HG03439 (cell line): ENCODE measurements at regions not wholly inside any gene's neighbourhood (a gene's known extent, or its start where the extent isn't known, plus 50 kb on each side); places are given as distances from the start of the nearest gene placed in this dataset.
A peak's percentile ranks its signal among the peaks of the same experiment; 100 is the strongest.
"Not testable (repeated sequence)": the region's sequence is repeated elsewhere in the genome, so short reads cannot be mapped to it uniquely, and the experiment has no call there.

Source experiments
- ATAC-seq: cut with Tn5 transposase; IDR thresholded peaks from one replicate; pipeline ENCODE4 v1.9.1; 2021; ENCODE audit warnings: mild to moderate bottlenecking, moderate library complexity; ENCODE audit not compliant: unreplicated experiment

DNA sequence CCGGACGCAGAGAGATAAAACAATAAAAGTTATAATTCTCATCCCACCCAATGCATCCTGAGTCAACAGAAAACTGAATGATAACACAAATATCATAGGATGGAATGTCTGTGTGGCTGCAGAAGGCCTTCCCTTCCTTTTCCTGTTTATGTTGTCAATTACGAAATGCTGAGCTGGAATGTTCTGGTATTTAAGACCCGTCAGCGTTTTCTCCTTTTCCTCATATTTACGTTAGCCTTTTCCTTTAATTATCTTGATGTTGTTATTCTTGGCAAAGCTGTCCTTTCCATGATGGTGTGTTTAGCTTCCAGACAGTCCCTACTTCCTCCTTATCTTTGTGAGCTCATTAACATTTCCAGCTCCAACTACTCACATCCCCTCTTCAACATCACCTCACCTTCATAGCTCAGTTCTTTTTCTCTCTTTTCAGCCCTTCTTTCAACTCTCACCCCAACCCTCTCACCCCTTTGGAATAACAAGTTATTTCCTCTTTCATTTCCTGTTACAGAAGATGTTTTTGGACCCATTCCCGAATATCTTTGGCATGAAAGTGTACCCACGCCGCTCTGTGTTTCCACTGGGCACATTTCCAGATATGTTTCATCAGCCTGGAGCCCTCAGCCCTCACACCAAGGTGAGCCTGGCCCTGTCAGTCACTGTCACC is 221.6 kb downstream of the NR2F1-AS1 start:
- ATAC-seq, result no peak

DNA sequence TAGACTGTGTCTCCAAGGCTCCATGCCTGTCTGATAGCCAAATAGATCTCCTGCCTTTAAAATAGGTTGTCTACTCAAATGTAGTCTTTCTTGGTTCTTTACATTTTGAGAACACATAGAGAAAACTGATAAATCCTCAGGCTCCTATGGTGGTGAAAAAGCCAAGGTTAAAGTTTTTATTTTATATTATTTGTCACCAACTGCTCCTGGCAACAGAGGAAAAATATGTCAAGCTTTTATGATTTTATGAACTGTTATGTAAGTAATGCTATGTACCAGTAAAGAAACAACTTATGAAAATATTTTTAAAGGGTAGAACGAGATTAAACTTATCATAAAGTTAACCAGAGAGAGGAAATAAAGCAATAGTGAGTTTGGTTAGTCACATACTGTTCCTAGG is 222.8 kb downstream of the NR2F1-AS1 start:
- ATAC-seq, result no peak

DNA sequence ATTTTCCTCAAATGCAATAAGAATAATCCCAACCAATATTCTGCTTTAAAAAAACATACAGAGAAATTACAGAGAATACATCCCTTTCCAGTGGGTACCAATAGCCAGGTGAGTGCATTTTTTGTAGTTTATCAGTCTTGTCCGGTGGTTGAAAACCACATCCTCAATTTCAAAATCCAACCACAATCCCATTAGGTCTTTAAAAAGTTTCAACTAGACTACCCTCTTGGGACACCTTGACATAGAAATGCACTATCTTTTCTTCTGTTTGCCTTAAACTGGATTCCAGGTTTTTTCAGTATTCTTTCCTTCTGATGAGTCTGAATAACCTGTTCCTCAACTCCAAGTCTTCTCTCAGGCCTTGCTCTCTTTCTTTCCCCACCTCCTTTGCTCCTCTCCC is 223.3 kb downstream of the NR2F1-AS1 start:
- no peak for ATAC-seq

- no peak for ATAC-seq
Measured at GRCh38 chr5:93355691-93356090, 225.3 kb downstream of the NR2F1-AS1 start.

DNA sequence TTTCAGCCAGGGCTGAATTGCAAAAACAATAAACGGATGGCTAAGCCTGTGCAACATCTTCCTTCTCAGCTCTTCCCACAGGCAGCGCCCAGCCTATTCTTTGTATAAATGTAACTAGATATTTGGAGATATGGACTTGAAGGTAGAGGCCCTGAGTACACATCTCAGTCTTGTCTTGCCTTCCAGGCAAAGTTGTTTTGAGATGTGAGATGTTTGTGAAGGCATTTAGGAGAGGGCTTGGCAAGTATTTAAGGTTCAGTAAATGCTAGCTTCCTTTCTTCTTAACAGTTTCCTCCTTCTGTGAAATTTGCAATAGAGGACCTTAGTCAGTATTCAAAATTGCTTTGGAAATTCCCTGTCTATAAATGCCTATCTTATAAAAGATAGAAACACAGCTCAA is 228.8 kb downstream of the NR2F1-AS1 start:
- no peak for ATAC-seq

GRCh38 chr5:93349613-93350012 is 231.4 kb downstream of the NR2F1-AS1 start:
- ATAC-seq, result no peak

- ATAC-seq, result no peak
Measured at GRCh38 chr5:93348231-93348630, 232.8 kb downstream of the NR2F1-AS1 start.

DNA sequence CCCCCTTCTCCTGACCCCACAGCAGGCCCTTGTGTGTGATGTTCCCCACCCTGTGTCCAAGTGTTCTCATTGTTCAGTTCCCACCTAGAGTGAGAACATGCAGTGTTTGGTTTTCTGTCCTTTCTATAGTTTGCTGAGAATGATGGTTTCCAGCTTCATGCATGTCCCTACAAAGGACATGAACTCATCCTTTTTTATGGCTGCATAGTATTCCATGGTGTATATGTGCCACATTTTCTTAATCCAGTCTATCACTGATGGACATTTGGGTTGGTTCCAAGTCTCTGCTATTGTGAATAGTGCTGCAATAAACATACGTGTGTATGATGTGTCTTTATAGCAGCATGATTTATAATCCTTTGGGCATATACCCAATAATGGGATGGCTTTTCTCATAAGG is 234.2 kb downstream of the NR2F1-AS1 start:
- ATAC-seq, result not testable (repeated sequence)

DNA sequence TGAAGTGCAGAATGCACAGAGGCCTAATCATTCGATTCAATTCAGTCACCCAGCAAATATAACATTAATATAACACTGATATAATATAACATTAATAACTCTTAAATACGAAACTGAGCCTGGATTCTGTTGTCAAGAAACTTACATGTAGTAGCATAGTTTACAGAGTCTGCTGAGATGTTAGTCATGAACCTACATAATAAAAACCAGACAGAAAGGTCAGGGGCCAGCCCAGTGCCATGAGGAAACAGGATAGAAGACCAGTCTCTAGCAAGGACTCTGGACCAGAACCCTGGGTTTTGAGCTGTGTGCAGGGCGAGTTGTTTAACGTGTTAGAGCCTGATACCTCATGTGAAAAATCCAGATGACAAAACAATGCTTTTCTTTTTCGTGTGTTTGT is 234.7 kb downstream of the NR2F1-AS1 start:
- no peak for ATAC-seq

- ATAC-seq, result peak; percentile 78
Measured at GRCh38 chr5:93343570-93343969, 237.4 kb downstream of the NR2F1-AS1 start.

GRCh38 chr5:93342563-93343061 is 238.4 kb downstream of the NR2F1-AS1 start:
- ATAC-seq, result peak; percentile 70

DNA sequence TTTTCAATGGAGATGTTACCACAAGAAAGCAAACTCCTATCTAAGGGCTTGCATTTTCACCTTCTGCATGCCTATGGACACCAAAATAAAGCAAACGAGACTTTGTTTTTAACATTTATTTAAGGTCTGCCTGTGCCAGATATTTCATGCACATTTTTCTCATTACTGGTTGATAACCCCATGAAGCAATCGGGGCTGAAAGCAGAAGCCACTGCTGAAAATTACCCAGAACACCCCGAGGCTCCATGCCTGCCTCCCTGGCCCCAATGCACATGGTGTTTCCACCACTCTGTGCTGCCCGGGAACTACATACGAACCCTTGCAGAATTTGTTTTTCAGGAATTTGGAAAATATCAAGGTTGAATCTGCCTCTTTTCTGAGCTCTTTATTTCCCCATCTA is 240.1 kb downstream of the NR2F1-AS1 start:
- no peak for ATAC-seq

DNA sequence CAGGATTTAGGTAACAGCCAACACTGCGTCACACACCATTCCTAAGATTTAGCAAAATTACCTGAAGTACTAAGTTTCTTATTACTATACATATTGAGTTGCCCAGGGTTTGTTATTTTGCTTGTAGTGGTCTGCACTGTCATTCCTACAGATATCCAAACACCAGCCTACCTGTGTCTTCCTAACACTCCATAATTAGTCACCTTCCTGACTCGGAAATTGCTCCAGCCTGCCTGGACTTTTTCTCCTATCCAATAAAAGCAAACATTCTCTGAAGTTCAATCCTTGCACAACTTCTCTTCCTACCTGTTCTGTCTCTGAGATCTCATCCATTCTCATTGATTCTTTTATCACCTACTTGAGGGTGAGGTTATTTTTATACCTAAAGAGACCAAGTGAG is 243.9 kb downstream of the NR2F1-AS1 start:
- ATAC-seq, result no peak

DNA sequence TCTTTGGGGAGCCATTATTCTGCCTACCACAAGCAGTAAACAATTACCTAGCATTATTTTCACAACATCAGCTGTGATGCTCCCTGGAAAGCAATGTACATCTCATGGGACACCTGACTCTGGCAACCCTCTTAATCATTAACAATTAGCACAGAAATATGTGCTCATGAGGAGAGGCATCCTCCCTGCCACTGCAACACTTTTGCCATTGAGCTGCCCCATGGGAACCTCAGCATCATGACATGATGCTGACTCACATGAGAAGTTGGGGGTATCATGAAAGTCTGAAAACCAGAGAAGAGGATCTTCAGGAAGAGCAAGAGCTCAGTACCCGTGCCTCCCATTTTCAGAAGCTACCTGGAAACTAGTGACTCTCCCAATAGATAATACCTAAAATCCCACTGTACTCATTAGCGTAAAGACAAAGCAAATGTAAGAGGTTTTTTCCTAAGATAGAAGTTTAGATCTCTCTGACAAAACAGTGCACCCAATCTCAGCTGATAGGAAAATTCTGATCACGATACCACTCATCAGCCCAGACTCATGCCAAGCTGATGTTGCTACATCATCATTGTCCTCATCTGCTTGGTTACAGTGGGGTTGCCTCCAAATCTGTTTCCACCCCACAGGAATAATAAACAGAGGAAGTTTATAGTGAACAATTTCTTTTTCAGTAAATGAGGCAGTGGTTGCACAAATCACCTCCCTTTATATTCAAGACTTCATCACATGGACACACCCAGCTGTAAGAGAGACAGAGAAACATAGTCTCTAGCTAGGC is 244.5 kb downstream of the NR2F1-AS1 start:
- no peak for ATAC-seq

DNA sequence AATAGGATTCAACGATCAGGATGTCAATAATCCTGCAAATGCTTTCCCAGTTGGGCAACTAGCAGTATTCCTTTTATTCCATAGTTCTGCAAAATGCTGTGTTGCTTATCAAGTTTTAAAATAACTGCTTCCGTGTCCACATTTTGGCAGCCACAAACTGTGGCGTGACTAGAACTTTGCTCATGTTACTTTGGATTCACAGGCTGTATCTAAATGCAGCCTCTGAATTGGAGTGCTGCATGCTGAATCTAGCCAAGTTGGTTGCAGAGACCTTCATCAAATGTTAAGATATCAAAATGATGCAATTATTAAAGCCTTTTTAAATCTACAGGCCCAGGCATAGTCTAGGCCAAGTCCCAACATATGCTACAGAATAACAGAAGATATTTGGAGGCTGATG is 249.2 kb downstream of the NR2F1-AS1 start:
- ATAC-seq, result no peak

DNA sequence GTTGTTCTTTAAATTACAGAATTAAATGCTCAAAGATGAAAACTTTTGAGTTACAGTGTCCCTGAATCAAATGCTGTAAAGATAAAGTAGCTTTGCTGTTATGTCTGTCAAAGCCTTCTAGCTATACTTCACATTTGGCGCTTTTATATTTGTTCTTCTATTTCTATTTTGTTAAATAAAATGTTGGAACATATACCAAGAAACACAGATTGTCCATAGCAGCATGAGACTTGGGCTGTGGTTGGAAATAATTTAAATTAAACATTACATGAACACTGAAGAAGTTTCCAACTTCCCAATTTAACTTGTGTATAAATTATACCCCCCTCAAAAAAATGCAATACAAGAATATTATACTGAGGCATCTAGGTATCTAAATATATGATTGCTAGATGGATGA is 249.8 kb downstream of the NR2F1-AS1 start:
- ATAC-seq, result no peak

DNA sequence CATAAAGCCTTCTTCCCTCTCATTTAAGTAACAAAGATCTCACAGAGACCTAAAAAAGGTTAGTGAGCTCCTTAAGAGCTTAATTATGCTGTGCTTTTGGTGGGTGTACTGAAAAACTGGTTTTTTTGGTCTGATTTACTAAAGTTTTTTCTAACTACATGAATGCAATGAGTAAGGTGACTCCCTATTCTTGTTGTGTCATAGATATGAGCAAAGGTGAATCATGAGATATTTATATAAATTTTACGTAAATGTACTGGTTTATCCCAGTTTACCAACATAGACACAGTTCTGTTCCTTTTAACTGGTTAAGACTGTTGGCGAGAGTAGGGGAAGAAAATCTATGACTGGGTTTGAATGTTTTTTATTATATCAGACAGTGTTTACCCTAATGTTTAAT is 250.5 kb downstream of the NR2F1-AS1 start:
- ATAC-seq, result no peak

- ATAC-seq, result no peak
Measured at GRCh38 chr5:93329756-93330155, 251.3 kb downstream of the NR2F1-AS1 start.

- ATAC-seq, result no peak
Measured at GRCh38 chr5:93328833-93329232, 252.2 kb downstream of the NR2F1-AS1 start.

DNA sequence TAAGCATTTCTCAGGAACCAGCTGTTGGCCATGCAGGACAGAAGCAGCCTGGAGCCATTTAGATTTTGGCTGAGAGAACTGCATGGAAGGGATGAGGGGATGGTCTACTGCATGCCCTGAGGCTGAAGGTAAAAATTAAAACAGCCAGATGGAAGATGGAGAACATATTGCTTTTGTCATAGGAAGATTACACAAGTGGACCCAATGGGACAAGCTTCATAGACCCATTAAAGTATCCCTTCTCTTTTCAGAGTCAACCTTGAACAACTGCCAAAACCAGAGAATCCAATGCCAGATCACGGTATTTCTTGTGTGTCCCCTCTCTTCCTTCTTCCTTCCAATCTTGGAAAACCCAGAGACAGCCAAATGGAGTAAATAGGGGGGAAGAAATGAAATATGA is 253.4 kb downstream of the NR2F1-AS1 start:
- no peak for ATAC-seq

DNA sequence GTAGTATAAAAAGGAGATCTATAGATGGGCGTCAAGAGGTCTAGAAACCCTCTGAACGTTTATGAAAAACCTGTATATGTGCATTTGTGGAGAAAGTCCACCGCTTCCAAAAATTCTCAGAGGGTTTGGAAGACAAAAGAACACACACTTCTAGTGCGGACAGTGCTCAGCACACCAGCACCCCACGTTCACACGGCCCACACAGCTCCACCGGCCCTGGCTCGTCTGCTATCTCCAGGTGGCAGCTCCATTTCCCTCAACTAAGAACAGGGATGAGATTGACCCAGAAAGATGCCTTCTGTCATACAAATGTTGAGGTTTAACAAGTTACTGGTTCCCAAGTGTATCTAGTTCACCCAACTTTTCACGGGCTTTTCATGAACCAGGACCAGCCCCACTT is 255.1 kb downstream of the NR2F1-AS1 start:
- ATAC-seq, result no peak
